DMS53 treated with DMSO at 0.1 percent for 48 hours (cell line): ENCODE measurements at regions not wholly inside any gene's neighbourhood (a gene's known extent, or its start where the extent isn't known, plus 50 kb on each side); places are given as distances from the start of the nearest gene placed in this dataset.

Experiments
- DNase-seq: peaks from one replicate; lab custom pipeline; 2025; ENCODE audit not compliant: unreplicated experiment; lab: John Stamatoyannopoulos, UW

- no peak for DNase-seq
These were observed 60.8 kb downstream of the CCNA1 start for GRCh38 chr13:36493046-36493445.

GRCh38 chr13:36495431-36495830, 63.1 kb downstream of the CCNA1 start:
- no peak for DNase-seq

GRCh38 chr13:36509369-36509768, 77.1 kb downstream of the CCNA1 start:
- DNase-seq = no peak

GRCh38 chr13:36512771-36513170, 80.5 kb downstream of the CCNA1 start:
- DNase-seq = no peak

GRCh38 chr13:36513266-36513665, 81.0 kb downstream of the CCNA1 start:
- no peak for DNase-seq

- no peak for DNase-seq
These were observed 83.2 kb downstream of the CCNA1 start for GRCh38 chr13:36515466-36515865.

DNA sequence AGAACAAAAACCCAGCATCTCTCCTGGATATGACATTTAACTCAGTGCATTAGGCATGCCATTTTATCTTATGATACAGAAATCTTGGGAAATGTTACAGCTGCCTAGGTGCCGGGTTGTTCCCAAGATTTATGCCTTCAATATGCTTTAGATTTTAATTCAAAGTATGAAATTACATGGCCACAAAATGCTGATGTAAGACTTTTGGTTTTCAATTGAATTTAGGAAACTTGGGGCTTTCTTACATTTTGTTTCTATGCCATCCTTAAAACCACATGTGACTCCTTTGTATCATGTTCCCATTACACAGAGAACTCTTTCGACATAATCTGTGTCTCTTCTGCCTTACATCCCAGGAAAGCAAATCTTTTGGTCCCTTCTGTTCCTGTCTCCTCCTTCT, 83.9 kb downstream of the CCNA1 start:
- no peak for DNase-seq

DNA sequence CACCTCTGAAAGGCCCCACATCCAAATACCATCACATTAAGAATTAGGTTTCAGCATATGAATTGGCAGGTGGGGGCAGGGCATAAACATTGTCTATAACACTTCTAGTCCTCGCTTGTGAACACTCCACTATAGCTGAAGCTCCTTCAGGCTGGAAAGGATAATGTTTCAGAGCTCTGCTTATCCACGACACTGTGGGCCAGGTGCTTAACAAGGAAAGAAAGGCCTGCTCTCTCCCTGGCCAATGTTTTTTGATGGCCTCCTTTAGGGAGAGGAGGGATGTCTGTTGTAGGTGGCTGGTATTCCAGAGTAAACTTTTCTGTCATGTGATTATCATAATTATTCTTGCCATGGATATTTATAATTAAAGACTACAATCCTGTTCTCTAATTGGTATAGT, 86.4 kb downstream of the CCNA1 start:
- no peak for DNase-seq

GRCh38 chr13:36519432-36519831, 87.1 kb downstream of the CCNA1 start:
- DNase-seq = no peak

DNA sequence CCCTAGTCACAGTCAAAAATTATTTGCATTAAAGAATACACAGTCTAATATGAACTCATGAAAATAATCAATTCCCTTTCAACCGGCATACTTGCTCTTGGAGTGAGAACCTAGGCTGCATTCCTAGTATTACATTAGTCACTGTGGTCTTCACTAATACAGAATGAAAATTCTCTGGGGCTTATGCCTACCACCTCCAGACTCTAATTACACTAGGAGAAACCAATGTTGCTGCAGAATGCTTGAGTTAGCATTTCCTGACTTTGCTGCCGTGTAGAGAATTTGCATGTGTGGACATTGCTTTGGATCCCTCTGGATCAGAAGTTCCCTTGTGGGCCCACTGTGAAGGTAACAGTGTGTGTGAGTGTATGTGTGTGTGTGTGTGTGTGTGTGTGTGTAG, 87.8 kb downstream of the CCNA1 start:
- no peak for DNase-seq

DNA sequence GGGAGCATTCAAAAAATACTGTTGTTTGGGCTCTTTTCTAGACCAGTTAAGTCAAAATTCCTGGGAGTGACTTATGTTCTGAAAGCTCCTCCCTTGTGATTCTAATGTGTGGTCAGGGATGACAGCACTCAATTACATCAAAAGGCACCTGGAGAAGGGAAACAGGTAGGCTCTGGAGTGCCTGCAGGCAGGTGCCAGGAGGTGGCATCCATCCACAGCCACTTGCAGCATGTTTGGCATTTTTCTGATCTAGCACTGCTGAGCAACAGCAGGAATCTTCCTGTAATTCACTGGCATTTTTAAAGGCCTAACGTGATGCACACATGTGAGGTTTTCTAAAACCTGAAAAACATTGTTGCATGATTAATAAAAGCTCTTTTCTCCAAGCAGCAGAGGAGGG, 94.6 kb downstream of the CCNA1 start:
- peak; percentile 43 for DNase-seq

- DNase-seq = peak; percentile 10
These were observed 95.8 kb downstream of the CCNA1 start for GRCh38 chr13:36528105-36528504.

- DNase-seq = no peak
These were observed 97.9 kb downstream of the CCNA1 start for GRCh38 chr13:36530050-36530789.

- no peak for DNase-seq
These were observed 98.7 kb downstream of the CCNA1 start for GRCh38 chr13:36530861-36531590.

- DNase-seq = no peak
These were observed 99.6 kb downstream of the CCNA1 start for GRCh38 chr13:36531746-36532486.

DNA sequence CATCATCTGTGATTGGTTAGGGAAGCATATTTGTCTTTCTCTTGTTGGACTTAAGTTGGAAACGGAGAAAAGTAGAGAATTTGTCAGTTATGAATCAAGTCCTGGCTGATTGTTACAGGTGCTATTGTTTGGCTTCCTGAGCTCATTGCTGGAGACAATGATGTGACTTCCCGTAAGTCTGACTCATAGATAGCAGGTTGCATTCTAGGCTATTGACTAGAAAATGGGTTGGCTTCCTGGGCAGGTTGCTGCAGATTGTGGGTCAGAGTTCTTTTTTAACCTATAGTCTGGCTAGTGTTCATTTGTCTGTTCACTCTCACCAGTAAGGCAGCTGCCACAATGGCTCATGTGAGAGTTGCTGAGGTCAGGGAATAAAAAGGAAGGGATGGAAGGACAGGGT, 101.5 kb downstream of the CCNA1 start:
- peak; percentile 61 for DNase-seq

- peak; percentile 41 for DNase-seq
These were observed 104.3 kb downstream of the CCNA1 start for GRCh38 chr13:36536546-36536945.

DNA sequence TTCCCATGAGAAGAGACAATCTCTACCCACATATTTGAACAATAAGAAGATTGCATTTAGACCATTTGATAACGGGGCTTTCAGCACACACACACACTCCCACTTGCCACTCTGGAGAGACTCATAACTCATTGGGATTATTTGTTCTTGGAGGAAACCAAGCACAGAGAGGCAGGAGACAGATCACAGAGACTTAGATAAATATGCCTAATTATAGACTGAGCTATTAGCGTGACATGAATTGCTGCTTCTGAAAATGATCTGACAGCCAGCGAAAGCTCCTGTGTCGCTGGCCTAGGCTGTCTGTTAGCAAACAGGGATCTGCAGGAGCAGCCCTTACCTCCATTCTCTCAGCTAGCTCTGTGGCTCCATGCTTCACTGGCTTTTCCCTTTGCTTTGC, 111.4 kb downstream of the CCNA1 start:
- no peak for DNase-seq

DNA sequence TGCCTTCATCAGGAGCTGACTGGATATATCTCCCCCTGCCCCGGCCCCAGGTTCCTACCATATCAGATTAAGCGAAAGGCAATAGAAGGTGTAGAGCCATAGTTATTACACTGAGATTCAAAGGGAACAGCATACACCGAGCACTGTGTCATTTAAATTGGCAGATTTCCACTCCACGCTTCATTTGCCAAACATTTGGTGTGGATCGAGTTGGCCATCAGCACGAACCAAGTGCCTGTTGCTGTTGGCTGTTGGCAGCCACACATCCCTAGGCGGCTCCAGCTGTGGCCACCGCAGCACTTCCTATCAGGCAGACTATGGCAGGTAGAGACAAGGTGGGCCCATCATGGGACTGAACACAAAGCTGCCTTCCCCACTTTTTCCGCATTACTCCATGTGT, 115.8 kb downstream of the CCNA1 start:
- DNase-seq = no peak

DNA sequence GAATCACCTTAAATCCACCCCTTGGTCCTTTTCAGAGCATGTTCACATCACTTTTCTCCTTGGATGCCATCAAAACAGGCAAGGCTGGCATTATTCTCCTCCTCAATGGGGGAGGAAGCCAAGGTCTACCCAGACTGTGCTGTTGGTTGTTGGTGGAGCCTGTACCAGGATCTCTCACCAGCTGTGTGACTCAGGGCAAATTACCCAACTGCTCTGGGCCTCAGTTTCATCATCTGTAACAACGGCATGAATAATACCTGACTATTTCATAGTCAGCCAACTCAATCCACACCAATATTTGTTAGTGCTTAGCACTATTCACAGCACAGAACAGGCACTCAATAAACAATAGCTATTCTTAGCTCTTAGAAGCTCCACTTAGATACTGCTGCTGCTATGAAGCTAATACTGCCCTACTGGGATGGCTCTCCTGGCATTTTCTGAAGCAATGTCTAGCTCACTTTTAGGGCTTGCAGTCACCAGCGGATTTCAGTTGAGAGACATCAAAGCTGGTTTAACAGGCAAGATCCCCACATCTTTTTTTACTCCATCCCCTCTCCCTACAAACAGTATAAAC, 116.9 kb downstream of the CCNA1 start:
- DNase-seq = no peak

GRCh38 chr13:36549755-36550154, 117.5 kb downstream of the CCNA1 start:
- DNase-seq = no peak

DNA sequence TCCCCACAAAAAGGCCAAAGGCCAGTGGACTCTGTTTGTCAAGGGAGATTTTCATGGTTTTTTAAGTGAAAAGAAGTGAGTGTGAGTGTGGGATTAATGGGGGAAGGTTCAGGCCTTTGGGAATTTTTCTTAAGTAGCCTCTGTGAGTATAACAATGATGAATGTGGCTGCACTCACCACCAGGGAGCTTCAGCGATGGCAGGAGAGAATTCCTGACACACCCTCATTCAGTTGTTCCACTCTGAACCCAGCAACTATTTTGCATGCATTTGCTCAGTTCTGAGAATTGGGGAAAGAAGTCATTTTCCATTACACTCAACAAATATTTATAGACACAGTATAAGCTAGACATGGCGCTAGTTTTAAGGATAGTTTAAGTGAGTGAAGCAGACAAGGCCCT, 117.9 kb downstream of the CCNA1 start:
- DNase-seq = no peak
